HG02870 (cell line): ENCODE measurements at regions not wholly inside any gene's neighbourhood (a gene's known extent, or its start where the extent isn't known, plus 50 kb on each side); places are given as distances from the start of the nearest gene placed in this dataset.
"Not testable (repeated sequence)": the region's sequence is repeated elsewhere in the genome, so short reads cannot be mapped to it uniquely, and the experiment has no call there.

Experiments used
- ATAC-seq: cut with Tn5 transposase; IDR thresholded peaks from one replicate; pipeline ENCODE4 v1.9.1; 2021; ENCODE audit warnings: mild to moderate bottlenecking, moderate library complexity; ENCODE audit not compliant: unreplicated experiment

DNA sequence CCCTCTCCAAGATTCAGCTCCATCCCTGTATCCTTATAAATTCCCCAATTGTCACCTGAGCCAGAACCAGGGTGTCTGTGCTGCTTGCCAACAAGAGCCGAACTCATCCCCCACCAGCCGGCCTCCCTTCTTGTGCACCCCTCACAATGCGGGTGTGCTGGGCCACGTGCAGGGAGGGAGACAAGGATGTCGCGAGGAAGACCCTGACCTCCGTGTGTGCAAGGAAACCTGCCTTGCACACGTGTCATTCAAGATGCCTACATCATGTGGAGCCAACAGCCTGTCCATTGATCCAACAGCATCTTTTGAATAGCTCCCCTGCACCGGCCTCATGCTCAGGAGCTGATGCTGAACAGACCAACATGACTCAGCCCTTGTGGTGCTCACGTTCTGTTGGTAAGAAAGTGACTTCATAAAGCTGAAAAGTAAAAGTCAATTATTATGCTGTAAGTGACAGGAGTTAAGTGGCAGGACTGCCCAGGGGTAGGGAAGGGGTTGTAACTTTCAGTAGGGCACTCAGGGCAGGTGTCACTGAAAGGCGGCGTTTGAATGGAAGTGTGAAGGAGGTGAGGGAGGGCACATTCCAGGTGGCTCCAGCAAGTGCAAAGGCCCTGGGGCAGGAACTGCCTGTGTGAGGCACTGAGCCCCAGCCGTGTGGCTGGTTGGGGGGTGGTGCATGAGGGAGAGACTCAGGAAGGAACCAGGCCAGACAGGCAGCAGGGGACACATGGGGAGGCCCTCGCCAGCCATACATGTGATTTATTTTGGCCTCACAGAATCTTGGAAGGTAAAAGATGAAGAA lies 302.2 kb downstream of the FOXL1 start:
- ATAC-seq: no peak

DNA sequence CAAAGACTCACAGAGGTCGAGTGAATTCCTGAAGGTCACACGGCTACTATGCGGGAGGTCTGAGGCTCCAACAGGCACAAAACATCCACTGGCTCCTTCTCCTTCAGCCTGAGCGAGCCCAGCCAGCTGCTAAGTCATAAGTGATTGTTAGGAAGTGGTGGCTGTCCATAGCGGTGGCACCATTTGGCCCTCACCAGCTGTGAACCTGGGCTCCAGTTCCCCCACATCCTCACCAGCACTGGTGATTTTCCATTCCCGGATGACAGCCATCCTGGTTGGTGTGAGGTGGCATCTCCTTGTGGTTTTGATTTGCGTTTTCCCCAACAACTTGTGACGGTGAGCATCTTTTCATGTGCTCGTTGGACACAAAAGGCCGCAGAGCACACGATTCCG lies 302.8 kb downstream of the FOXL1 start:
- no peak for ATAC-seq

DNA sequence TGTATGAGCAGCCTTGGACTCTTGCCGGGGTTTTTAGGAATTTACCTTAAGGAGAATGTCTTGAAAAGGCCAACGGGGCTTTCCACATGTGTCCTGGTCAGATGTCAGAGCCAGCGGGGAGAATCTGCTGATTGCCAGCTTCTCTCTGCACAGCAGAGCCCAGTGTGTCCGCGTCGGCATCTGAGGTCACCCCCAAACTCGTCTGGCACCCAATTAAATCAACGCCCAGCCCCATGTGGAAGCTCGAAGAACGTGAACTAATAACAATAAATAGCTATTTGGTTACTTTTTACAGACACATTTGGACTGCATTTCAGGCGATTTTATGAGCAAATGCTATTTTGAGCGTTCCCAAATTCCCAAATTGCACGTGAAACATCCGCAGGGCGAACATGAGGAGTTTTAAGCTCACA lies 303.5 kb downstream of the FOXL1 start:
- ATAC-seq: no peak

DNA sequence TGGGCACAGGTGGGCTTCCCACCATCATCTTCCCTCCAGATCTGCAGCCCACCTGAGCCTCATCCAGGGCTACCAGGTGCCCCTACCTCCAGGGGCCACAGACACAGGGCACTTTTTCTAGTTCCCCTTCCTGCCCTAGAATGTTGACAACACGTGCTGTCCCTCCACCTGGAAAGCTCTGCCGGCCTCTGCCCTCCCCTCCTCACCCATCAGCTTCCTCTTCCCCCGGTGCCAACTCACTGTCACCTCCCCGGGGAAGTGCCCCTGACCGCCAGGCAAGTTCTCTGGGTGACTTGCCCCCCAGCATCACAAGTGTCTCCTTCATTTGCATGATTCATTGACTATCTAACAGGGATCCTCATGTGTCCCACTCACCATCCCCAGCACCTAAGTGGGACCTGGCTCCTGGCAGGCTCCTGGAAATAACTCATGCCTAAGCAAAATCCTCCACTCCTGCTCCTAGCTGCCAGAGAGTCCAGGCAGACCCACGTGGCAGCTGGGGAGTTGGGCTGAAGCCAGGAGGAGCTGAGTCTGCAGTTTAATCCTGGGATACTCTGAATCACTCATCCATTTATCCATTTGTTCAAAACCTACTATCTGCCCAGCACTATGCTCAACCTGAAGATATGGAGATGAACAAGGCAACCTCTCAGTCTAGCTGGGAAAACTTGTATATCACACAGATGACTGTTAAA lies 304.4 kb downstream of the FOXL1 start:
- ATAC-seq: no peak

DNA sequence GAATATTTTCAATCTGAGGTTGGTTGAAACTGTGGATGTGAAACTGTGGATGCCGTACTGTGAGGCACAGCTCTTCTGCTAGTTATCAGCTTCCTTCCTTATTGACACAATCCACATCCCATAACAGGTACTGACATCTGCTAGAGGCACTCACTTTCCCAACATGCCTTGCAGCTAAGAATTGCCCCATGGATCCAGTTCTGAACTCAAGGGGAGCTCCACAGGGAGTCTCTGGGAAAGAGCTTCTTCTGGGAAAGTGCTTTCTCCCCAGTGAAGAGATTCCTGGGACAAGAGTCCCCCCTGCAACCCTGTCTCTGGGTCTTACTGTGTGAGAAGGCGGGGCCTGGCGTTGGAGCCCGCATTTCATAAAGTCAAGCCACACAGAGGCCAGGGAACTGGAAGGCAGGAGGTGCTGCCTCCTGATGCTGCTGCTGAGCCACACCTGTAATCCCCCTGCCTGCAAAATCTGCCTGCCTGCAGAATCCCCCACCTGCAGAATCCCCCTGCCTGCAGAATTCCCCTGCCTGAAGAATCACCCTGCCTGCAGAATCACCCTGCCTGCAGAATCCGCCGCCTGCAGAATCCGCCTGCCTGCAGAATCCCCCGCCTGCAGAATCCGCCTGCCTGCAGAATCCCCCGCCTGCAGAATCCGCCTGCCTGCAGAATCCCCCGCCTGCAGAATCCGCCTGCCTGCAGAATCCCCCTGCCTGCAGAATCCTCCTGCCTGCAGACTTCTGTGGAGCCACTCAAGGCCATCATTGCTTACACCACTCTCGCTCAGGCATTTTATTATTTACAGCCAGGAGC lies 305.4 kb downstream of the FOXL1 start:
- ATAC-seq: no peak

GRCh38 chr16:86884390-86884650 lies 306.0 kb downstream of the FOXL1 start:
- ATAC-seq: no peak

DNA sequence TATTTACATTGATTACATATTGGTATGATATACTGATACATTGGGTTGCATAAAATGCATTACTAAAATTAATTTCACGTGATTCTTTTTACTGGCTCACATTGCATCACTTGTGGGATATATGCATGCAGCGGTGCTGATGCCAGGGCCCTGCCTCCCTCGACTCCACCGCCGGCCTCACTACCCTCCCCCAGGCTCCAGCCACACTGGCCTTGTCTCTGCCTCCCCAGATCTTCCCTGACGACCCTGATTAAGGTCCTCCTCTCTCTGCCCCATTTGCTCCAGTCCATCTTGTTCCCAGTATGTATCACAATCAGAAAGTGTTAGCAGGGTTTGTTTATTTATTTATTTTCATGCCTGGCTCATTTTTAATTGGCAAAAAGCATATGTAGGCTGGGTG lies 306.8 kb downstream of the FOXL1 start:
- ATAC-seq: no peak

GRCh38 chr16:86886651-86887050 lies 308.3 kb downstream of the FOXL1 start:
- ATAC-seq: no peak

GRCh38 chr16:86887416-86887815 lies 309.1 kb downstream of the FOXL1 start:
- ATAC-seq: no peak

GRCh38 chr16:86888231-86889053 lies 310.1 kb downstream of the FOXL1 start:
- no peak for ATAC-seq

- not testable (repeated sequence) for ATAC-seq
Observed at GRCh38 chr16:86889054-86889366, 310.7 kb downstream of the FOXL1 start.

- ATAC-seq: no peak
Observed at GRCh38 chr16:86889974-86890373, 311.6 kb downstream of the FOXL1 start.

- no peak for ATAC-seq
Observed at GRCh38 chr16:86891121-86891520, 312.8 kb downstream of the FOXL1 start.

DNA sequence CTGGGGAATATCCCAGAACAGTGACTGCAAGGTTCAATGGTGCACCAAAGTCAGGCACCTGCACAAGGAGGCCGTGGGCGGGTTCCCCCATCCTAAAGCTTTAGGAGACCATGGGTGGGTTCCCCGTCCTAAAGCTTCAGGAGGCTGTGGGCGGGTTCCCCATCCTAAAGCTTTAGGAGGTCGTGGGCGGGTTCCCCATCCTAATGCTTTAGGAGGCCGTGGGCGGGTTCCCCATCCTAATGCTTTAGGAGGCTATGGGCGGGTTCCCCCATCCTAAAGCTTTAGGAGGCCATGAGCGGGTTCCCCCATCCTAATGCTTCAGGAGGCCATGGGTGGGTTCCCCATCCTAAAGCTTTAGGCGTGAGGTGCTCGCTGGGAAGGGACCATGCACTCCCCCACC lies 313.3 kb downstream of the FOXL1 start:
- ATAC-seq: no peak

DNA sequence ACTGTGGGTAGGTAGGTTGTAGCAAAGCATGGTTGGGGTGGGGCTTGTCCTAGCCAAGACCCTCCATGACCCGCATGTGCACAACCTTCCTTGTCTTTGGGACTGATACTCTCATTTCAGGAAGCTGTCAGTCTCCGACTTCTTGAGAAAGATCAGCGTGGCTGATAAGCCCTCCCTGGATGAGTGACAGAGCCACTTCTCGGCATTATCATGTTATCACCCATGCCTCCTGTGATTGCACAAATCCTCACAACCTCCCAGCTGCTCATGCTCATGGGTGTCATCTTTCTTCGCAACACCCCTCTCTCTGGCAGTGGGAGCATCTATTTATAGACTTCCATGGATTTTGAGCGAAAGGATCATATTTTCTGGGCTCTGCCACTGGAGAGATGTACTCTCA lies 314.2 kb downstream of the FOXL1 start:
- no peak for ATAC-seq

DNA sequence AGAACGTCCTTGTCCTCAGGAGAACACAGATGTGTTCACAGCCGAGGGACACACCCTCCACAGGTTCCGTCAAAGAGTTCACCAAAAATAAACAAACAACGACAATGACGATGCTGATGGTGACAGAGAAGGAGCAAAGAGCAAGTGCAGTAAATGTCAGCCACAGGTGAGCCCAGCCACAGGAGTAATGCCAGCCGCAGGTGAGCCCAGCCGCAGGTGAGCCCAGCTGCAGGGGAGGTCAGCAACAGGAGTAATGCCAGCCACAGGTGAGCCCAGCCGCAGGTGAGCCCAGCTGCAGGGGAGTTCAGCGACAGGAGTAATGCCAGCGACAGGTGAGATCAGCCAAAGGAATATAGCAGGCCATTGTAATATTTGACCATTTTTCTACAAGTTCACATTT lies 315.2 kb downstream of the FOXL1 start:
- no peak for ATAC-seq

DNA sequence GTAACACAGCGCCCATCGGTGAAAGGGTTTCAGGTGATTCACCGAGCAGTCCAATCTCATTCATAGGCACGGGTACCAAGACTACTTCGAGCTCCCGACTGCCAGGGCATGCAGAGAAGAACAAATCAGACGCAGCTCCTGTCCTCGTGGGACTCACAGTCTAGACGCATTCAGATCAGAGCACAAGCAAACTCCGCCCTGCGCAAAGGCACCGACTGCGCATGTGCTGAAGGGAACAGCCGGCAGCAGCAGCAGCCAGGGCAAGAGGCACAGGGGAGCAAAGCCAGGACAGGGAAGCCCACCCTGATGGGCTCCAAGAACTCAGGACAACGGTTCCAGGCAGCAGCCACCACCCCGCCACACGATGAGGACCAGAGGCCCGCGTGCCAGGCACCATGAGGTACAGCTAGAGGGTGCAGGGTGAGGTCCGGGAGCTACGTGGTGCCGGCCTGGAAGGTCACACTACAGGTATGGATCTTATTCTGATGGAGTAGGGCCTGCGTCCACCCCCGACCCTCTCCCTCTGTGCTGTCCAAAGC lies 315.7 kb downstream of the FOXL1 start:
- no peak for ATAC-seq

- ATAC-seq: no peak
Observed at GRCh38 chr16:86894925-86895324, 316.6 kb downstream of the FOXL1 start.

GRCh38 chr16:86895606-86896005 lies 317.3 kb downstream of the FOXL1 start:
- no peak for ATAC-seq

- no peak for ATAC-seq
Observed at GRCh38 chr16:86896976-86897375, 318.6 kb downstream of the FOXL1 start.

DNA sequence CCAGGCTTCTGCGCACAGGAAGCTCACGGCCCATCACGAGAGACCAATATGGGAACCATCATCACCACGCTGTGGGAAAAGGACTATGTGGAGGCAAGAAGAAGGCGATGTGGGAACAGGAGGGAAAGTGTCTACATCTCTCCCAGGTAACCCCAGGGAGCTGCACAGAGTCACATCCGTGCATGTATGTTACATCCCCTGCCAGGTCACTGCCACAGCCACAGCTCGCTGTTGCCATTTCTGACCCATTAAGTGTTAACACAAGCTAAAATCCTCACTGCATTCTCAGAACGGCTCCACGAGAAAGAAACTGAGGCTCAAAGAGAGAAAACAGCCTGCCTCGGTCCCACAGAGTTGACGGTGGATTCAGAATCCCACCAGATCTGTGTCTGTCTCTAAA lies 319.1 kb downstream of the FOXL1 start:
- no peak for ATAC-seq
